GM12865 (cell line): ENCODE measurements at regions not wholly inside any gene's neighbourhood (a gene's known extent, or its start where the extent isn't known, plus 50 kb on each side); places are given as distances from the start of the nearest gene placed in this dataset.
A peak's percentile ranks its signal among the peaks of the same experiment; 100 is the strongest.

ENCODE experiments used
- DNase-seq: peaks from one replicate; pipeline ENCODE4 v3.0.0; 2010; ENCODE audit warnings: low read depth
- H3K4me3 ChIP-seq: 2 replicates; pipeline ENCODE4 v1.5.1; 2011; ENCODE audit warnings: mild to moderate bottlenecking, low read depth, low read length, control low read depth
- TF ChIP-seq, protein P1 (sequence below): IDR thresholded peaks from 2 replicates; pipeline ENCODE4 v1.5.1; 2011; ENCODE audit warnings: low read length, control low read depth, low read depth, inconsistent platforms; ENCODE audit not compliant: insufficient read depth; ENCODE audit errors: missing control alignments

GRCh38 chr5:106140101-106140500, 1530.6 kb downstream of the EFNA5 start:
- H3K4me3 ChIP-seq = no peak overlapping the region
- TF ChIP-seq, protein P1, sequence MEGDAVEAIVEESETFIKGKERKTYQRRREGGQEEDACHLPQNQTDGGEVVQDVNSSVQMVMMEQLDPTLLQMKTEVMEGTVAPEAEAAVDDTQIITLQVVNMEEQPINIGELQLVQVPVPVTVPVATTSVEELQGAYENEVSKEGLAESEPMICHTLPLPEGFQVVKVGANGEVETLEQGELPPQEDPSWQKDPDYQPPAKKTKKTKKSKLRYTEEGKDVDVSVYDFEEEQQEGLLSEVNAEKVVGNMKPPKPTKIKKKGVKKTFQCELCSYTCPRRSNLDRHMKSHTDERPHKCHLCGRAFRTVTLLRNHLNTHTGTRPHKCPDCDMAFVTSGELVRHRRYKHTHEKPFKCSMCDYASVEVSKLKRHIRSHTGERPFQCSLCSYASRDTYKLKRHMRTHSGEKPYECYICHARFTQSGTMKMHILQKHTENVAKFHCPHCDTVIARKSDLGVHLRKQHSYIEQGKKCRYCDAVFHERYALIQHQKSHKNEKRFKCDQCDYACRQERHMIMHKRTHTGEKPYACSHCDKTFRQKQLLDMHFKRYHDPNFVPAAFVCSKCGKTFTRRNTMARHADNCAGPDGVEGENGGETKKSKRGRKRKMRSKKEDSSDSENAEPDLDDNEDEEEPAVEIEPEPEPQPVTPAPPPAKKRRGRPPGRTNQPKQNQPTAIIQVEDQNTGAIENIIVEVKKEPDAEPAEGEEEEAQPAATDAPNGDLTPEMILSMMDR = no peak
- no peak for DNase-seq

DNA sequence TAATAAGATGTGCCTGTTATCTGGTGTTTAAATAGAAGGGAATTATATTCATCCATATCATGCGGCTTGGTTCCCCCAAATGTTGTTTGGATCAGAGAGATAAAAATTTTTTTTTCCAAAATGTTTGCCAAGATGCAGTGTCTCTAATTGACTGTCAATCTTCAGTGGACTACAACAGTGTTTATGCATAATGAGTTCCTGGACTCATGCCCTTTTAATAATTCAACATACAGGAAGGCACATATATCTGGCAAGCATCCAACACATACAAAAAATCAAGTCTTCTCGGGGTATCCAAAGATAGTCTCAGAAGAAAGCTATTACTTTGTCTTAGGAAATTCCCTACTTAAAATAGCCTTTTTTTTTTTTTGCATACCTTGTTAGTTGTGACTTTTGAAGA, 1534.7 kb downstream of the EFNA5 start:
- no peak for DNase-seq
- TF ChIP-seq, protein P1 = no peak

GRCh38 chr5:106135473-106135872, 1535.3 kb downstream of the EFNA5 start:
- TF ChIP-seq, protein P1 = no peak

More for the DNA sequence above, 1534.7 kb downstream of the EFNA5 start:
- no peak overlapping the region for H3K4me3 ChIP-seq

DNA sequence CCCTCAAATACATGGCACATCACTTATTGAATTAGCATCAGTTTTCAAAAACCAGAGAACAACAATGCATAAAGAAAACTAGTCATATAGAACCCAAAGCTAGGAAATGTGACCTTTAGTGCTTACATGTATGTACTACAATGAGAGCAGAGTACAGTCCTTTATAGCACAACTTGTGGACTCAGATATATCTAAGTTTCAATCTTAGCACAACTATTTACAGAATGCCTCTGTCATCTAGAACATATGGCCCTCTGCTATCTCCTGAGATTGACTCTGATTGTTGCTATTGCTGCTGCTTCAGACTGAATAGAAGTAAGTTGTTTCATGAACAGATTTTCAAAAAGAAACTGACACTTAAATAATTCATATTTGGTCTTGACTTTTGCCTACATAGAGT, 1536.2 kb downstream of the EFNA5 start:
- H3K4me3 ChIP-seq = no peak overlapping the region
- no peak for DNase-seq
- TF ChIP-seq, protein P1 = no peak

More at GRCh38 chr5:106135473-106135872, 1535.3 kb downstream of the EFNA5 start:
- DNase-seq = no peak
- no peak overlapping the region for H3K4me3 ChIP-seq

DNA sequence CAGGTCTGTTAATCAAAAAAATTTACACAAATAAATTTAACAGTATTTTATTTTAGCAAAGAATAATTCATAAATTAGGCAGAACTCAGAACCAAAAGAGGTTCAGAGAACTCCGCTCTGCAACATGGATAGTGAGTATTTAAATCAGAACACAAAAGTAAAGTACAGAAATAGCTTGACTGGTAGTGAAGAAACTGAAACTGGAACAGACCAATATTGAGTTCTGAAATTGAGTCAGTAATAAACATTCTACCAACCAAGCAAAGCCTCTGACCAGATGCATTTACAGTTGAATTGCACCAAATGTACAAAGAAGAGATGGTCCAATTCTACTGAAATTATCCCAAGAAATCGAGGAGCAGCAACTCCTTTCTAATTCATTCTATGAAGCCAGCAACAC, 1542.8 kb downstream of the EFNA5 start:
- peak; percentile 78 for DNase-seq
- TF ChIP-seq, protein P1 = no peak
- H3K4me3 ChIP-seq = peak overlapping the region; percentile 33; the same call in 1 of the 2 replicates

DNA sequence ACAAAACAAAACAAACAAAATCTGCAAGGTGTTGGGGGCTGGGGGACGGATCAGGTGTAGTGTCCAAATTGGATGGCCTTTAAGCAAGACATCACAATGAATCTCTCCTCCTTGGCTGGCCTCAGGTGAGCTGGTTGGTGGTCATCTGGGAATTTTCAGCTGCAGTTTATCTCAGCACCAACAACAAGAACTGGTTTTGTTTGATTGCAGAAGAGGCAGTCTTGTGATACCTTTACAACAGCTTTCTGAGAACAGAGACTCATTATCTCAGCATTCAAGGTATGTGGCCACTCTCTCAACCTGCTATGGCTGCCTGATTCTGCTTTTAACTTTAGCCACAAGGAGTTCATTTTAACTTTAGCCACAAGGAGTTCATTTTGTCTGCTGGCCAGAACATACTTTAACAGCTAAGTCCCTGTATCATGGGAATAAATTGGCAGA, 1543.4 kb downstream of the EFNA5 start:
- DNase-seq = peak; percentile 77
- TF ChIP-seq, protein P1 = peak; percentile 6
- H3K4me3 ChIP-seq = peak overlapping the region; percentile 33

- H3K4me3 ChIP-seq = no peak overlapping the region
- peak; percentile 41 for DNase-seq
- TF ChIP-seq, protein P1 = peak; percentile 80
These were observed 1548.6 kb downstream of the EFNA5 start for GRCh38 chr5:106121972-106122605.
